ENCODE measurements at regions not wholly inside any gene's neighbourhood (a gene's known extent, or its start where the extent isn't known, plus 50 kb on each side); places are given as distances from the start of the nearest gene placed in this dataset.

- TF ChIP-seq POLR2AphosphoS5 (IDR thresholded peaks at IDR 0.05; ENCODE audit: low read depth, low read length) (no peak), SIN3A (IDR thresholded peaks at IDR 0.05; ENCODE audit: borderline replicate concordance, insufficient read depth, low read length) (no peak), FOXP2 (optimal IDR thresholded peaks at IDR 0.05; ENCODE audit: borderline replicate concordance, extremely low read depth, extremely low read length, insufficient read depth) (no peak), TAF1 (IDR thresholded peaks at IDR 0.05; ENCODE audit: borderline replicate concordance, insufficient read depth, low read length) (no peak)
- TF ChIP-seq, protein P1, sequence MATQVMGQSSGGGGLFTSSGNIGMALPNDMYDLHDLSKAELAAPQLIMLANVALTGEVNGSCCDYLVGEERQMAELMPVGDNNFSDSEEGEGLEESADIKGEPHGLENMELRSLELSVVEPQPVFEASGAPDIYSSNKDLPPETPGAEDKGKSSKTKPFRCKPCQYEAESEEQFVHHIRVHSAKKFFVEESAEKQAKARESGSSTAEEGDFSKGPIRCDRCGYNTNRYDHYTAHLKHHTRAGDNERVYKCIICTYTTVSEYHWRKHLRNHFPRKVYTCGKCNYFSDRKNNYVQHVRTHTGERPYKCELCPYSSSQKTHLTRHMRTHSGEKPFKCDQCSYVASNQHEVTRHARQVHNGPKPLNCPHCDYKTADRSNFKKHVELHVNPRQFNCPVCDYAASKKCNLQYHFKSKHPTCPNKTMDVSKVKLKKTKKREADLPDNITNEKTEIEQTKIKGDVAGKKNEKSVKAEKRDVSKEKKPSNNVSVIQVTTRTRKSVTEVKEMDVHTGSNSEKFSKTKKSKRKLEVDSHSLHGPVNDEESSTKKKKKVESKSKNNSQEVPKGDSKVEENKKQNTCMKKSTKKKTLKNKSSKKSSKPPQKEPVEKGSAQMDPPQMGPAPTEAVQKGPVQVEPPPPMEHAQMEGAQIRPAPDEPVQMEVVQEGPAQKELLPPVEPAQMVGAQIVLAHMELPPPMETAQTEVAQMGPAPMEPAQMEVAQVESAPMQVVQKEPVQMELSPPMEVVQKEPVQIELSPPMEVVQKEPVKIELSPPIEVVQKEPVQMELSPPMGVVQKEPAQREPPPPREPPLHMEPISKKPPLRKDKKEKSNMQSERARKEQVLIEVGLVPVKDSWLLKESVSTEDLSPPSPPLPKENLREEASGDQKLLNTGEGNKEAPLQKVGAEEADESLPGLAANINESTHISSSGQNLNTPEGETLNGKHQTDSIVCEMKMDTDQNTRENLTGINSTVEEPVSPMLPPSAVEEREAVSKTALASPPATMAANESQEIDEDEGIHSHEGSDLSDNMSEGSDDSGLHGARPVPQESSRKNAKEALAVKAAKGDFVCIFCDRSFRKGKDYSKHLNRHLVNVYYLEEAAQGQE (IDR thresholded peaks at IDR 0.05; ENCODE audit: insufficient read depth in 1 of 2, low read depth in 2 of 2, low read length in 2 of 2) = no peak
These were observed 52.2 kb upstream of the TARBP1 start for GRCh38 chr1:234531151-234531635.

DNA sequence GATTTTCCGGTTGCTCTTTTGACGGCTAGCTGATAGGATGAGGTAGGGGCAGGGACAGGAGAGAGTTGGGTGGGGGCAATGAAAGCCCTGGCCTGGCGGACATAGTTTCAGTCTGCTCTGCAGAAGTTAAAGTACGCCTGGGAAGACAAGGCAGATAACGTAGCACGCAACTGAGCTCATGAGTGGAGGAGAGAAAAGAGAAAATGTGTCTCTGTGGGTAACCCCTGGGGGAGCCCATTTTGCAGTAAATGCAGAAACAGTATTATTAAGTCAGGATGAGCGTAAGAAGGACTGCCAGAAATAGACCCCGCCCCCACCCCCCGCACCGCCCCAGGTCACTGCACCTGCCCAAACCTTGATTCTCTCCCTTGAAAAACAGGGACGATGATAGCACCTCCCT, 51.7 kb upstream of the TARBP1 start:
- TF ChIP-seq POLR2AphosphoS5 (IDR thresholded peaks at IDR 0.05; ENCODE audit: low read depth, low read length) = no peak
- TF ChIP-seq TAF1 (IDR thresholded peaks at IDR 0.05; ENCODE audit: borderline replicate concordance, insufficient read depth, low read length) = no peak
- TF ChIP-seq, protein P1 (IDR thresholded peaks at IDR 0.05; ENCODE audit: insufficient read depth in 1 of 2, low read depth in 2 of 2, low read length in 2 of 2) = no peak
- TF ChIP-seq SIN3A (IDR thresholded peaks at IDR 0.05; ENCODE audit: borderline replicate concordance, insufficient read depth, low read length) = no peak
- no peak for TF ChIP-seq FOXP2 (optimal IDR thresholded peaks at IDR 0.05; ENCODE audit: borderline replicate concordance, extremely low read depth, extremely low read length, insufficient read depth)

- no peak for TF ChIP-seq POLR2AphosphoS5 (IDR thresholded peaks at IDR 0.05; ENCODE audit: low read depth, low read length)
- no peak for TF ChIP-seq TAF1 (IDR thresholded peaks at IDR 0.05; ENCODE audit: borderline replicate concordance, insufficient read depth, low read length)
These were observed 50.9 kb upstream of the TARBP1 start for GRCh38 chr1:234529950-234530237.

DNA sequence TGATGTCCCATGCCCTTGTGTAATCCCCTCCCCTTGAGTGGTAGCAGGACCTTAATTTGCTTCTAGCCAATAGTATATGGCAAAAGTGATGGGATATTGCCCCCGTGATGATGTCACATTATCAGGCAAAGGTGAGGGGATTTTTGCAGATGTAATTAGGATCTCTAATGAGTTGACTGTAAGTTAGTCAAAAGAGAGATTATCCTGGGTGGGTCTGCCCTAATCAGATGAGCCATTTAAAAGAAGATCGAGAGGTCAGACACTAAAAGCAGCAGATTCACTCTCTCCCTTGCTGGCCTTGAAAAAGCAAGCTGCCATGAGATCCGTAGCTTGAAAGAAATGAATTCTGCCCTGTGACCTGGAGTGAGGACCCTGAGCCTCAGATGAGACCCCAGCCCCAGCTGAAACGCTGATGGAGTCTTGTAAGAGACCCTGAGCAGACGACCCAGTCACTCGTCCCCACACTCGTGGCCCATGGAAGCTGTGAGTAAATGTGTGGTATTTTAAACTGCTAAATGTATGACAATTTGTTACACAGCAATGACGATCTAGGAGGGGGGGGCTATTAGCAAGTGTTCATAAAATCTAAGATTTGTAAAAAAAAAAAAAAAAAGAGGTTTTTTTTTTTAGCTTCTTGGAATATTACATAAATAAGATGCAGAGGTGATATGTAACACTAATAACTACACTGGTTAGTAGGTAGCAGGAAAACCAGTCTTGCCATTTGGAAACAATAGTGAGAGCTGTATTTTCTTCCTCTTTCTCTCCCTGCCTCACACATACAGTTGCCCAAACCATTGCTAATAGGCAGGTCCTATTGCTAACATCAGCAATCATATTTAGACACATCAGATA, 50.3 kb upstream of the TARBP1 start:
- TF ChIP-seq FOXP2 (optimal IDR thresholded peaks at IDR 0.05; ENCODE audit: borderline replicate concordance, extremely low read depth, extremely low read length, insufficient read depth) (no peak), TAF1 (IDR thresholded peaks at IDR 0.05; ENCODE audit: borderline replicate concordance, insufficient read depth, low read length) (no peak), POLR2AphosphoS5 (IDR thresholded peaks at IDR 0.05; ENCODE audit: low read depth, low read length) (no peak), SIN3A (IDR thresholded peaks at IDR 0.05; ENCODE audit: borderline replicate concordance, insufficient read depth, low read length) (no peak)
- TF ChIP-seq, protein P1 (IDR thresholded peaks at IDR 0.05; ENCODE audit: insufficient read depth in 1 of 2, low read depth in 2 of 2, low read length in 2 of 2) = no peak

All from PFSK-1 (cell line).